ENCODE measurements at regions not wholly inside any gene's neighbourhood (a gene's known extent, or its start where the extent isn't known, plus 50 kb on each side); places are given as distances from the start of the nearest gene placed in this dataset.

DNA sequence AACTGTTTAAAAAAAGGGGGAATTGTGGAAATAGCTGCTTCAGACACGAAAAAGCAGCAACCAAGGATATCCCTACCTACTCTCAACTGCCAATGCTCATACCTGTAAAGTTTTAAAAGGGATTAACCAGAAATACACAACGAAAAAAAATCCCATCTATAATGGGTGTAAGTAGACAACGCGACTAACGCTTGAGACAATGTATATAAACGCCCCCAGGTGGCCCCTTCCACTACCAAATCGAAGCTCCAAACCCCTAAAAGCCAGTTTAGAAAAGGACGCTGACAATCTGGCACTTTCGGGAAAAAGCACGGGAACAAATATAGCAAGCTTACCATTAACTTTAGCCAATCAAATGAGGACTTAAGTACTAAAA, 94.5 kb upstream of the BTN3A2 start:
- Histone ChIP-seq H4K91ac (ENCODE audit: insufficient read length, low read depth, low read length) (no peak overlapping the region), H2BK12ac (ENCODE audit: insufficient read length, low read depth, low read length) (no peak overlapping the region), H3K56ac (ENCODE audit: insufficient read length, low read depth, low read length) (no peak overlapping the region), H3K9ac (ENCODE audit: extremely low read depth, insufficient read length, low read length) (peak overlapping the region; percentile 99), H2BK20ac (ENCODE audit: low read depth, low read length, poor library complexity, severe bottlenecking) (no peak overlapping the region), H3K79me1 (ENCODE audit: insufficient read depth, low read depth, low read length, poor library complexity, severe bottlenecking) (no peaks in the 10 kb centered on the region), H3K27me3 (ENCODE audit: insufficient read depth, low read length) (no peaks in the 10 kb centered on the region), H2AK5ac (ENCODE audit: insufficient read length, low read length) (no peak overlapping the region), H3K9me3 (ENCODE audit: control insufficient read depth, low read depth, low read length) (no peaks in the 10 kb centered on the region), H3K4me1 (ENCODE audit: insufficient read depth, low read length) (peaks cover under 1% of the 10 kb centered on the region; the same call in 1 of the 2 replicates), H3K79me2 (ENCODE audit: insufficient read depth, low read length) (no peaks in the 10 kb centered on the region; the same call in 1 of the 2 replicates), H3K4ac (ENCODE audit: low read depth, low read length) (no peak overlapping the region), H4K8ac (replicated peaks; ENCODE audit: insufficient read length, low read depth, low read length) (no peak overlapping the region), H2BK15ac (ENCODE audit: low read depth, low read length) (no peak overlapping the region), H2BK5ac (ENCODE audit: insufficient read length, low read length) (no peak overlapping the region), H3K14ac (ENCODE audit: insufficient read depth, low read length) (peak overlapping the region; percentile 96; the same call in 1 of the 2 replicates), H3K18ac (ENCODE audit: insufficient read length, low read depth, low read length) (peak overlapping the region; percentile 22), H3K4me2 (ENCODE audit: insufficient read depth, insufficient read length, low read length) (peak overlapping the region; percentile 92), H4K5ac (ENCODE audit: insufficient read length, low read depth, low read length) (no peak overlapping the region), H3K27ac (ENCODE audit: insufficient read length, low read depth, low read length) (peak overlapping the region; percentile 86), H3K23ac (ENCODE audit: insufficient read length, low read depth, low read length) (no peak overlapping the region), H2BK120ac (ENCODE audit: low read depth, low read length, poor library complexity, severe bottlenecking) (no peak overlapping the region), H4K20me1 (ENCODE audit: control insufficient read depth, insufficient read depth, insufficient read length) (no peaks in the 10 kb centered on the region), H3K23me2 (ENCODE audit: insufficient read length, low read depth, low read length, poor library complexity, severe bottlenecking) (peaks cover 23% of the 10 kb centered on the region), H3T11ph (ENCODE audit: low read length) (no peak overlapping the region), H2AFZ (ENCODE audit: low read length) (no peak overlapping the region)
- Mint-ChIP-seq H3K27me3 (ENCODE audit: low read depth) (peaks cover 3% of the 10 kb centered on the region; the same call in 1 of the 2 replicates), H3K27ac (peak overlapping the region in 2 of 3 experiments; percentile 98 to 99), H3K4me1 (peaks cover 22 to 25% of the 10 kb centered on the region in 2 experiments), H3K9me3 (no peaks in the 10 kb centered on the region), H3K36me3 (ENCODE audit: insufficient read depth in 1 of 3, low read depth in 3 of 3) (no peaks in the 10 kb centered on the region; a peak in 2 of 7 replicates), H3K4me3 (no peak overlapping the region)
- DNase-seq, result no peak
- no peak for TF ChIP-seq CTCF (conservative IDR thresholded peaks at IDR 0.05)
- WGBS (ENCODE audit: extremely low coverage, insufficient read length, low lambda C conversion rate), result no CpG with 5 or more reads among the region's 10 CpGs

All from H9 (cell line).